Amniotic epithelial cell (primary cell): ENCODE measurements at regions not wholly inside any gene's neighbourhood (a gene's known extent, or its start where the extent isn't known, plus 50 kb on each side); places are given as distances from the start of the nearest gene placed in this dataset.
A peak's percentile ranks its signal among the peaks of the same experiment; 100 is the strongest.
"Not testable (repeated sequence)": the region's sequence is repeated elsewhere in the genome, so short reads cannot be mapped to it uniquely, and the experiment has no call there.

ENCODE experiments used
- DNase-seq: peaks from one replicate; pipeline ENCODE4 v3.0.0-alpha.2; 2010; ENCODE audit warnings: low read depth

GRCh38 chr16:72729552-72729951 lies 318.4 kb downstream of the ZFHX3 start:
- not testable (repeated sequence) for DNase-seq

- DNase-seq: no peak
Observed at GRCh38 chr16:72728516-72728915, 319.4 kb downstream of the ZFHX3 start.

- no peak for DNase-seq
Observed at GRCh38 chr16:72727565-72727964, 320.4 kb downstream of the ZFHX3 start.

- DNase-seq: no peak
Observed at GRCh38 chr16:72725643-72726042, 322.3 kb downstream of the ZFHX3 start.

- peak; percentile 56 for DNase-seq
Observed at GRCh38 chr16:72723781-72724180, 324.1 kb downstream of the ZFHX3 start.

- DNase-seq: no peak
Observed at GRCh38 chr16:72722552-72722951, 325.4 kb downstream of the ZFHX3 start.

- DNase-seq: no peak
Observed at GRCh38 chr16:72721981-72722380, 325.9 kb downstream of the ZFHX3 start.

- DNase-seq: peak; percentile 33
Observed at GRCh38 chr16:72715267-72715666, 332.7 kb downstream of the ZFHX3 start.

- no peak for DNase-seq
Observed at GRCh38 chr16:72711823-72712222, 336.1 kb downstream of the ZFHX3 start.

GRCh38 chr16:72705801-72706200 lies 342.1 kb downstream of the ZFHX3 start:
- no peak for DNase-seq

- DNase-seq: no peak
Observed at GRCh38 chr16:72704746-72705372, 343.1 kb downstream of the ZFHX3 start.

GRCh38 chr16:72689851-72690250 lies 358.1 kb downstream of the ZFHX3 start:
- DNase-seq: no peak

GRCh38 chr16:72680732-72681131 lies 367.2 kb downstream of the ZFHX3 start:
- DNase-seq: no peak

GRCh38 chr16:72679856-72680255 lies 368.1 kb downstream of the ZFHX3 start:
- DNase-seq: no peak

GRCh38 chr16:72677662-72678447 lies 370.1 kb downstream of the ZFHX3 start:
- peak; percentile 55 for DNase-seq

GRCh38 chr16:72673118-72673517 lies 374.8 kb downstream of the ZFHX3 start:
- peak; percentile 23 for DNase-seq

GRCh38 chr16:72666267-72666666 lies 381.7 kb downstream of the ZFHX3 start:
- DNase-seq: peak; percentile 15

- DNase-seq: no peak
Observed at GRCh38 chr16:72665701-72666100, 382.2 kb downstream of the ZFHX3 start.

GRCh38 chr16:72664509-72665408 lies 383.2 kb downstream of the ZFHX3 start:
- DNase-seq: peak; percentile 98

GRCh38 chr16:72664056-72664508 lies 383.8 kb downstream of the ZFHX3 start:
- DNase-seq: peak; percentile 11

GRCh38 chr16:72658888-72659717 lies 388.8 kb downstream of the ZFHX3 start:
- DNase-seq: peak; percentile 54

- DNase-seq: no peak
Observed at GRCh38 chr16:72657791-72658190, 390.1 kb downstream of the ZFHX3 start.
